NCI-H748 (cell line): ENCODE measurements at regions not wholly inside any gene's neighbourhood (a gene's known extent, or its start where the extent isn't known, plus 50 kb on each side); places are given as distances from the start of the nearest gene placed in this dataset.
"Not testable (repeated sequence)": the region's sequence is repeated elsewhere in the genome, so short reads cannot be mapped to it uniquely, and the experiment has no call there.

Experiments
- DNase-seq: peaks from one replicate; lab custom pipeline; 2025; ENCODE audit not compliant: unreplicated experiment; lab: John Stamatoyannopoulos, UW

GRCh38 chr18:10332452-10332851 is 122.0 kb upstream of the APCDD1 start:
- peak; percentile 13 for DNase-seq

GRCh38 chr18:10336749-10337350 is 117.6 kb upstream of the APCDD1 start:
- peak; percentile 38 for DNase-seq

- no peak for DNase-seq
Observed at GRCh38 chr18:10340821-10341220, 113.6 kb upstream of the APCDD1 start.

- no peak for DNase-seq
Observed at GRCh38 chr18:10343778-10344177, 110.7 kb upstream of the APCDD1 start.

- no peak for DNase-seq
Observed at GRCh38 chr18:10346749-10347415, 107.6 kb upstream of the APCDD1 start.

- no peak for DNase-seq
Observed at GRCh38 chr18:10349561-10349960, 104.9 kb upstream of the APCDD1 start.

- no peak for DNase-seq
Observed at GRCh38 chr18:10350661-10351060, 103.8 kb upstream of the APCDD1 start.

- no peak for DNase-seq
Observed at GRCh38 chr18:10351219-10351818, 103.1 kb upstream of the APCDD1 start.

GRCh38 chr18:10351858-10352257 is 102.6 kb upstream of the APCDD1 start:
- DNase-seq: no peak

GRCh38 chr18:10352671-10353070 is 101.8 kb upstream of the APCDD1 start:
- DNase-seq: no peak

GRCh38 chr18:10353791-10354190 is 100.6 kb upstream of the APCDD1 start:
- no peak for DNase-seq

- no peak for DNase-seq
Observed at GRCh38 chr18:10354241-10354811, 100.1 kb upstream of the APCDD1 start.

- DNase-seq: no peak
Observed at GRCh38 chr18:10354890-10355289, 99.5 kb upstream of the APCDD1 start.

- DNase-seq: not testable (repeated sequence)
Observed at GRCh38 chr18:10356999-10357398, 97.4 kb upstream of the APCDD1 start.

- DNase-seq: no peak
Observed at GRCh38 chr18:10361660-10362059, 92.8 kb upstream of the APCDD1 start.

GRCh38 chr18:10365021-10365500 is 89.4 kb upstream of the APCDD1 start:
- DNase-seq: no peak

GRCh38 chr18:10365901-10366300 is 88.5 kb upstream of the APCDD1 start:
- no peak for DNase-seq

- DNase-seq: no peak
Observed at GRCh38 chr18:10367836-10368235, 86.6 kb upstream of the APCDD1 start.

GRCh38 chr18:10368456-10369453 is 85.7 kb upstream of the APCDD1 start:
- no peak for DNase-seq

GRCh38 chr18:10370716-10371115 is 83.7 kb upstream of the APCDD1 start:
- no peak for DNase-seq

GRCh38 chr18:10371165-10371564 is 83.3 kb upstream of the APCDD1 start:
- DNase-seq: no peak
